ENCODE measurements at regions not wholly inside any gene's neighbourhood (a gene's known extent, or its start where the extent isn't known, plus 50 kb on each side); places are given as distances from the start of the nearest gene placed in this dataset.

DNA sequence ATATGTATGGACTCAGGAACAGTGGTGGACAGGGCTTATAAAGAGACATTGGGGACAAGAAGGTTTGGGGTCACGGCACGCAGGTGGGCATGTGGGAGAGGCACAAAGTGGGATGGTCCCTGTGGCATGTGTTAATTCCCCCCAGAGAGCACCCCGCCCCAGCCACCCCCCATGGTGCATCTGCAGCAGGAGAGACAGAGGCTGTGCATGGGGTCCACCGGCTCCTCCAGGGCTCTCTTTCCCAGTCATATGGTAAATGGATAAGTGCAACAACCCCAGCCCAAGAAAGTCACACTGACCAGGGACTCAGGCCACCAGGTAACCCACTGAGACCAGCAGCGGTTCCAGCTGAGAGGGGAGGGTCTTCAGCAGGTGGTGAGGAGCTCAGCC lies 242.1 kb downstream of the BCL11B start:
- TF ChIP-seq, protein P1, sequence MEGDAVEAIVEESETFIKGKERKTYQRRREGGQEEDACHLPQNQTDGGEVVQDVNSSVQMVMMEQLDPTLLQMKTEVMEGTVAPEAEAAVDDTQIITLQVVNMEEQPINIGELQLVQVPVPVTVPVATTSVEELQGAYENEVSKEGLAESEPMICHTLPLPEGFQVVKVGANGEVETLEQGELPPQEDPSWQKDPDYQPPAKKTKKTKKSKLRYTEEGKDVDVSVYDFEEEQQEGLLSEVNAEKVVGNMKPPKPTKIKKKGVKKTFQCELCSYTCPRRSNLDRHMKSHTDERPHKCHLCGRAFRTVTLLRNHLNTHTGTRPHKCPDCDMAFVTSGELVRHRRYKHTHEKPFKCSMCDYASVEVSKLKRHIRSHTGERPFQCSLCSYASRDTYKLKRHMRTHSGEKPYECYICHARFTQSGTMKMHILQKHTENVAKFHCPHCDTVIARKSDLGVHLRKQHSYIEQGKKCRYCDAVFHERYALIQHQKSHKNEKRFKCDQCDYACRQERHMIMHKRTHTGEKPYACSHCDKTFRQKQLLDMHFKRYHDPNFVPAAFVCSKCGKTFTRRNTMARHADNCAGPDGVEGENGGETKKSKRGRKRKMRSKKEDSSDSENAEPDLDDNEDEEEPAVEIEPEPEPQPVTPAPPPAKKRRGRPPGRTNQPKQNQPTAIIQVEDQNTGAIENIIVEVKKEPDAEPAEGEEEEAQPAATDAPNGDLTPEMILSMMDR (IDR thresholded peaks at IDR 0.05): no peak
- TF ChIP-seq POLR2AphosphoS5 (IDR thresholded peaks at IDR 0.05): no peak
